GM21515 (cell line): ENCODE measurements at regions not wholly inside any gene's neighbourhood (a gene's known extent, or its start where the extent isn't known, plus 50 kb on each side); places are given as distances from the start of the nearest gene placed in this dataset.

Experiments used
- ATAC-seq: cut with Tn5 transposase; IDR thresholded peaks from one replicate; pipeline ENCODE4 v1.9.1; 2021; ENCODE audit not compliant: unreplicated experiment

- no peak for ATAC-seq
Measured at GRCh38 chr1:34597877-34598514, 156.9 kb upstream of the GJB5 start.

GRCh38 chr1:34602907-34603306 is 151.9 kb upstream of the GJB5 start:
- no peak for ATAC-seq

- ATAC-seq: no peak
Measured at GRCh38 chr1:34603594-34603993, 151.3 kb upstream of the GJB5 start.

GRCh38 chr1:34606504-34606903 is 148.3 kb upstream of the GJB5 start:
- ATAC-seq: no peak

- no peak for ATAC-seq
Measured at GRCh38 chr1:34610063-34610462, 144.8 kb upstream of the GJB5 start.

GRCh38 chr1:34611571-34611970 is 143.3 kb upstream of the GJB5 start:
- ATAC-seq: no peak

GRCh38 chr1:34612091-34612827 is 142.6 kb upstream of the GJB5 start:
- no peak for ATAC-seq

- no peak for ATAC-seq
Measured at GRCh38 chr1:34617321-34618118, 137.3 kb upstream of the GJB5 start.

GRCh38 chr1:34618381-34618780 is 136.5 kb upstream of the GJB5 start:
- ATAC-seq: no peak

GRCh38 chr1:34619256-34619655 is 135.6 kb upstream of the GJB5 start:
- ATAC-seq: no peak

GRCh38 chr1:34621916-34622315 is 132.9 kb upstream of the GJB5 start:
- ATAC-seq: no peak

- ATAC-seq: no peak
Measured at GRCh38 chr1:34625521-34626015, 129.3 kb upstream of the GJB5 start.

- ATAC-seq: no peak
Measured at GRCh38 chr1:34627465-34628240, 127.2 kb upstream of the GJB5 start.

GRCh38 chr1:34631126-34631525 is 123.7 kb upstream of the GJB5 start:
- no peak for ATAC-seq

- no peak for ATAC-seq
Measured at GRCh38 chr1:34639701-34640100, 115.1 kb upstream of the GJB5 start.

GRCh38 chr1:34640654-34641401 is 114.0 kb upstream of the GJB5 start:
- no peak for ATAC-seq

GRCh38 chr1:34642679-34643078 is 112.2 kb upstream of the GJB5 start:
- no peak for ATAC-seq

- ATAC-seq: no peak
Measured at GRCh38 chr1:34645109-34645688, 109.6 kb upstream of the GJB5 start.

GRCh38 chr1:34645919-34646318 is 108.9 kb upstream of the GJB5 start:
- ATAC-seq: no peak

- ATAC-seq: no peak
Measured at GRCh38 chr1:34648501-34648900, 106.3 kb upstream of the GJB5 start.
